GM12873 (cell line): ENCODE measurements at regions not wholly inside any gene's neighbourhood (a gene's known extent, or its start where the extent isn't known, plus 50 kb on each side); places are given as distances from the start of the nearest gene placed in this dataset.

Source experiments
- CTCF ChIP-seq: IDR thresholded peaks from 2 replicates; pipeline ENCODE4 v1.5.1; 2012; ENCODE audit warnings: low read depth, mild to moderate bottlenecking, moderate library complexity, low read length, control low read depth; ENCODE audit not compliant: insufficient read depth; ENCODE audit errors: missing control alignments

GRCh38 chr15:77836906-77837648 lies 204.4 kb upstream of the LINGO1 start:
- no peak for TF ChIP-seq CTCF

- no peak for TF ChIP-seq CTCF
These were observed 203.5 kb upstream of the LINGO1 start for GRCh38 chr15:77836121-77836692.

- TF ChIP-seq CTCF: no peak
These were observed 201.7 kb upstream of the LINGO1 start for GRCh38 chr15:77834276-77834990.

- TF ChIP-seq CTCF: no peak
These were observed 200.2 kb upstream of the LINGO1 start for GRCh38 chr15:77832874-77833273.

GRCh38 chr15:77831986-77832385 lies 199.3 kb upstream of the LINGO1 start:
- no peak for TF ChIP-seq CTCF

- no peak for TF ChIP-seq CTCF
These were observed 197.3 kb upstream of the LINGO1 start for GRCh38 chr15:77830051-77830468.

GRCh38 chr15:77827860-77828259 lies 195.1 kb upstream of the LINGO1 start:
- no peak for TF ChIP-seq CTCF
